ENCODE measurements at regions not wholly inside any gene's neighbourhood (a gene's known extent, or its start where the extent isn't known, plus 50 kb on each side); places are given as distances from the start of the nearest gene placed in this dataset.

- Histone ChIP-seq H3K23ac (ENCODE audit: insufficient read length) (no peak overlapping the region), H2BK15ac (ENCODE audit: low read length) (no peak overlapping the region), H3K36me3 (ENCODE audit: control insufficient read depth in 2 of 4, insufficient read depth in 4 of 4, low read length in 3 of 4) (no peaks in the 10 kb centered on the region), H2BK20ac (ENCODE audit: low read length) (no peak overlapping the region), H2BK5ac (ENCODE audit: low read depth, low read length) (no peak overlapping the region), H2AFZ (ENCODE audit: low read length) (no peak overlapping the region), H3K9ac (replicated peaks in 1 of 4; ENCODE audit: extremely low read depth in 1 of 4, low read depth in 3 of 4, low read length in 3 of 4) (no peak overlapping the region), H4K91ac (replicated peaks; ENCODE audit: insufficient read length, low read length) (no peak overlapping the region), H3K79me2 (ENCODE audit: control insufficient read depth in 1 of 2, insufficient read depth in 2 of 2, low read length in 2 of 2) (no peaks in the 10 kb centered on the region), H3K4me1 (replicated peaks in 1 of 4; ENCODE audit: control insufficient read depth in 3 of 4, insufficient read depth in 4 of 4, low read length in 3 of 4) (peaks cover 0 to 2% (median 0%) of the 10 kb centered on the region in 4 experiments; a peak in 1 of 7 replicates), H2AK5ac (ENCODE audit: low read depth, low read length) (no peak overlapping the region), H3K4me2 (ENCODE audit: insufficient read depth in 1 of 2, low read depth in 2 of 2, low read length in 2 of 2) (no peak overlapping the region), H3K4ac (replicated peaks; ENCODE audit: insufficient read length, low read depth, low read length) (no peak overlapping the region), H3K56ac (replicated peaks; ENCODE audit: insufficient read length, low read depth, low read length) (no peak overlapping the region), H3K79me1 (ENCODE audit: low read depth, low read length) (no peaks in the 10 kb centered on the region), H3K27ac (ENCODE audit: low read depth, low read length) (no peak overlapping the region), H3K23me2 (ENCODE audit: low read depth, low read length) (no peaks in the 10 kb centered on the region), H3K18ac (ENCODE audit: extremely low read depth, low read length) (no peak overlapping the region), H2BK12ac (ENCODE audit: low read depth, low read length) (no peak overlapping the region), H3K27me3 (replicated peaks in 1 of 4; ENCODE audit: control insufficient read depth in 3 of 4, extremely low read depth in 1 of 4, insufficient read depth in 3 of 4, low read length in 3 of 4) (no peaks in the 10 kb centered on the region), H4K20me1 (replicated peaks in 1 of 2; ENCODE audit: control insufficient read depth in 1 of 2, insufficient read depth in 2 of 2, low read length in 2 of 2) (no peaks in the 10 kb centered on the region), H3K9me3 (ENCODE audit: insufficient read depth in 2 of 2, low read depth in 1 of 2, low read length in 1 of 2) (no peaks in the 10 kb centered on the region), H4K5ac (ENCODE audit: insufficient read length, low read depth, low read length) (no peak overlapping the region), H2BK120ac (replicated peaks; ENCODE audit: low read depth, low read length) (no peak overlapping the region), H3K14ac (ENCODE audit: insufficient read length) (no peak overlapping the region), H3K4me3 (ENCODE audit: extremely low read depth in 1 of 4, insufficient read depth in 2 of 4, low read depth in 3 of 4, low read length in 4 of 4) (no peak overlapping the region), H4K8ac (ENCODE audit: extremely low read depth, insufficient read depth, low read length) (no peak overlapping the region)
- ChIA-PET CTCF (ENCODE audit: partially characterized antibody) (no interaction called here), POLR2A (ENCODE audit: partially characterized antibody) (no interaction called here)
- FAIRE-seq (no peak), DNase-seq (ENCODE audit: low read depth in 1 of 2, low spot score in 2 of 2) (no peak)
- WGBS, 2 experiments (ENCODE audit: extremely low coverage in 1 of 2, insufficient coverage in 1 of 2, insufficient read length in 1 of 2, insufficient replicate concordance in 2 of 2, low coverage in 1 of 2, low lambda C conversion rate in 2 of 2, missing lambda C conversion rate in 1 of 2) = 88% methylated on average over 2 of the region's 4 CpGs; no CpG with 5 or more reads in 1 of the 2 experiments
- TF ChIP-seq ASH2L (IDR thresholded peaks at IDR 0.05; ENCODE audit: low read length) (no peak), TAF1 (IDR thresholded peaks at IDR 0.05; ENCODE audit: low read depth, low read length) (no peak), CTBP2 (IDR thresholded peaks at IDR 0.05; ENCODE audit: borderline replicate concordance, insufficient read depth, insufficient read length, low read length) (no peak), CHD1 (IDR thresholded peaks at IDR 0.05; ENCODE audit: low read depth, low read length) (no peak), NANOG (IDR thresholded peaks at IDR 0.05; ENCODE audit: insufficient read depth, low read depth, low read length, poor library complexity, severe bottlenecking) (no peak), RNF2 (IDR thresholded peaks at IDR 0.05; ENCODE audit: borderline replicate concordance, low read depth, low read length, missing control alignments, poor library complexity, severe bottlenecking) (no peak), TCF12 (IDR thresholded peaks at IDR 0.05; ENCODE audit: low read depth, low read length) (no peak), EP300 (IDR thresholded peaks at IDR 0.05; ENCODE audit: borderline replicate concordance in 1 of 2, low read depth in 2 of 2, low read length in 2 of 2) (no peak), SRF (IDR thresholded peaks at IDR 0.05; ENCODE audit: low read depth, low read length) (no peak), CBX5 (IDR thresholded peaks at IDR 0.05; ENCODE audit: low read depth, low read length) (no peak), JUND (IDR thresholded peaks at IDR 0.05; ENCODE audit: low read length) (no peak), SP4 (IDR thresholded peaks at IDR 0.05; ENCODE audit: low read length) (no peak), KDM5A (IDR thresholded peaks at IDR 0.05; ENCODE audit: low read length) (no peak), BRCA1 (IDR thresholded peaks at IDR 0.05; ENCODE audit: low read depth, low read length) (no peak)
Observed at GRCh38 chr2:142687075-142687474, 190.4 kb upstream of the KYNU start.

All from H1 (cell line).